Activated T-cell treated with anti-CD3 and anti-CD28 coated beads for 48 hours (primary cell): ENCODE measurements at regions not wholly inside any gene's neighbourhood (a gene's known extent, or its start where the extent isn't known, plus 50 kb on each side); places are given as distances from the start of the nearest gene placed in this dataset.
A peak's percentile ranks its signal among the peaks of the same experiment; 100 is the strongest.

Experiments used
- DNase-seq: peaks from one replicate; pipeline ENCODE4 v3.0.0-alpha.2; 2020; ENCODE audit warnings: low read depth

GRCh38 chr3:194069421-194070219 is 66.3 kb upstream of the HES1 start:
- no peak for DNase-seq

- no peak for DNase-seq
Observed at GRCh38 chr3:194070220-194070633, 65.7 kb upstream of the HES1 start.

- DNase-seq = peak; percentile 74
Observed at GRCh38 chr3:194070634-194071409, 65.1 kb upstream of the HES1 start.

GRCh38 chr3:194072097-194072428 is 63.9 kb upstream of the HES1 start:
- DNase-seq = no peak

GRCh38 chr3:194072691-194073279 is 63.2 kb upstream of the HES1 start:
- no peak for DNase-seq

GRCh38 chr3:194073926-194074325 is 62.0 kb upstream of the HES1 start:
- DNase-seq = no peak

- DNase-seq = no peak
Observed at GRCh38 chr3:194075088-194075615, 60.8 kb upstream of the HES1 start.

GRCh38 chr3:194075802-194076460 is 60.0 kb upstream of the HES1 start:
- DNase-seq = no peak

- DNase-seq = no peak
Observed at GRCh38 chr3:194076475-194076874, 59.5 kb upstream of the HES1 start.

GRCh38 chr3:194077602-194078001 is 58.3 kb upstream of the HES1 start:
- DNase-seq = no peak

GRCh38 chr3:194078045-194078821 is 57.7 kb upstream of the HES1 start:
- DNase-seq = no peak

GRCh38 chr3:194079702-194080172 is 56.2 kb upstream of the HES1 start:
- no peak for DNase-seq

GRCh38 chr3:194080436-194080835 is 55.5 kb upstream of the HES1 start:
- no peak for DNase-seq

- DNase-seq = no peak
Observed at GRCh38 chr3:194080913-194081800, 54.8 kb upstream of the HES1 start.

GRCh38 chr3:194081826-194082225 is 54.1 kb upstream of the HES1 start:
- DNase-seq = no peak

GRCh38 chr3:194082743-194083636 is 53.0 kb upstream of the HES1 start:
- DNase-seq = no peak

- DNase-seq = no peak
Observed at GRCh38 chr3:194083637-194084224, 52.2 kb upstream of the HES1 start.

GRCh38 chr3:194084284-194084683 is 51.7 kb upstream of the HES1 start:
- no peak for DNase-seq
